Spleen (tissue), 11 donors: ENCODE measurements at regions not wholly inside any gene's neighbourhood (a gene's known extent, or its start where the extent isn't known, plus 50 kb on each side); places are given as distances from the start of the nearest gene placed in this dataset.

Source experiments
- DNase-seq: peaks from one replicate; pipeline ENCODE4 v3.0.0-alpha.2; 2020
- H3K27ac ChIP-seq, 8 donors: fragments of 200-600 bp; sonication (generic) in 7 of 8; 1 replicate in 4 of 8; 2 replicates in 4 of 8; pipeline versions ENCODE4 v1.5.0 to v1.8.0; 2016 to 2021; ENCODE audit warnings: inconsistent platforms in 4 of 8, mild to moderate bottlenecking in 4 of 8, moderate library complexity in 1 of 8
- H3K27me3 ChIP-seq, 7 donors: fragments of 200-600 bp; sonication (generic) in 6 of 7; replicated peaks in 1 of 7; 1 replicate in 4 of 7; 2 replicates in 3 of 7; pipeline versions ENCODE4 v1.5.0 to v1.8.0; 2016 to 2021; ENCODE audit warnings: inconsistent platforms in 3 of 7, mild to moderate bottlenecking in 1 of 7
- H3K36me3 ChIP-seq, 6 donors: fragments of 200-600 bp; sonication (generic) in 5 of 6; 1 replicate in 4 of 6; 2 replicates in 2 of 6; pipeline versions ENCODE4 v1.5.0 to v1.8.0; 2016 to 2021; ENCODE audit warnings: inconsistent platforms in 2 of 6
- H3K4me1 ChIP-seq, 6 donors: fragments of 200-600 bp; sonication (generic) in 5 of 6; 1 replicate in 3 of 6; 2 replicates in 3 of 6; pipeline versions ENCODE4 v1.5.0 to v1.8.0; 2016 to 2021; ENCODE audit warnings: inconsistent platforms in 3 of 6
- H3K4me3 ChIP-seq, 8 donors: fragments of 200-600 bp; sonication (generic) in 7 of 8; 1 replicate in 4 of 8; 2 replicates in 4 of 8; pipeline versions ENCODE4 v1.5.0 to v1.8.0; 2016 to 2021; ENCODE audit warnings: inconsistent platforms in 4 of 8, mild to moderate bottlenecking in 4 of 8, moderate library complexity in 2 of 8
- H3K9me3 ChIP-seq, 8 donors: fragments of 200-600 bp; sonication (generic) in 7 of 8; 1 replicate in 4 of 8; 2 replicates in 4 of 8; pipeline versions ENCODE4 v1.5.0 to v1.8.0; 2016 to 2021; ENCODE audit warnings: inconsistent platforms in 4 of 8
- CTCF ChIP-seq, 11 experiments: fragments of 200-600 bp in 7 of 11; fragments of 450-650 bp in 4 of 11; sonication (generic) in 4 of 11; IDR thresholded peaks in 8 of 11; conservative IDR thresholded peaks in 3 of 11; 1 replicate in 7 of 11; 2 replicates in 4 of 11; pipeline versions ENCODE4 v1.4.0 to v1.8.0; 2016 to 2021; ENCODE audit warnings: antibody characterized with exemption in 11 of 11, inconsistent platforms in 4 of 11, mild to moderate bottlenecking in 1 of 11
- POLR2A ChIP-seq, 3 donors: fragments of 450-650 bp; IDR thresholded peaks; one replicate each; pipeline ENCODE4 v1.5.1; 2017; ENCODE audit warnings: antibody characterized with exemption in 3 of 3, mild to moderate bottlenecking in 1 of 3
- POLR2AphosphoS5 ChIP-seq, 3 donors: sonication (generic); formaldehyde crosslinking; IDR thresholded peaks; one replicate each; pipeline ENCODE4 v1.5.1; 2017; ENCODE audit warnings: antibody characterized with exemption in 3 of 3
- WGBS, 5 donors: extraction: QIAGEN DNeasy Blood & Tissue Kit in 3 of 5; methylation state at CpG; one replicate each; pipeline versions ENCODE4 v1.1.5 to v1.1.7; 2013 to 2018; 5-methylcytosine and 5-hydroxymethylcytosine counted together
- intact Hi-C: fragments of 100-400 bp; cut with DNase I; formaldehyde crosslinking; loops from one replicate; pipeline ENCODE4 v1.15.0; 2023; ENCODE audit warnings: low total_unique reads
- donor health status: healthy with polysubstance abuse.
- donor health status: DM: no; HTN: no; CAD: no; lungs with moderate emphysema.
- donor health status: DM: no; HTN: no; CAD: no.
- donor health status: Bipolar disorder and iron deficiency.
- donor health status: healthy.
- donor health status: DM: no; HTN: no; CAD: no.
- donor health status: DM: yes; HTN: yes; CAD: no.

GRCh38 chr11:32511926-32512325 is 71.7 kb upstream of the EIF3M start:
- H3K4me1 ChIP-seq, result no peaks in the 10 kb centered on the region
- DNase-seq, result no peak
- H3K27ac ChIP-seq, result no peak overlapping the region
- intact Hi-C loops, result no loop called here
- H3K36me3 ChIP-seq, result no peaks in the 10 kb centered on the region
- H3K27me3 ChIP-seq, result peaks cover 0 to 10% (median 0%) of the 10 kb centered on the region in 7 donors
- WGBS, 5 donors, result 44 to 55% (median 49%) methylated on average over 5 of the region's 5 CpGs
- peaks cover 0 to 3% (median 0%) of the 10 kb centered on the region in 8 donors for H3K9me3 ChIP-seq
- no peak overlapping the region for H3K4me3 ChIP-seq
- no peak for TF ChIP-seq POLR2AphosphoS5 (IDR thresholded peaks at IDR 0.05)
- TF ChIP-seq POLR2A (IDR thresholded peaks at IDR 0.05), result no peak

GRCh38 chr11:32510039-32510438 is 73.6 kb upstream of the EIF3M start:
- DNase-seq, result no peak
- WGBS, 5 donors, result 42 to 79% (median 61%) methylated on average over 3 of the region's 3 CpGs
- peaks cover 0 to 10% (median 0%) of the 10 kb centered on the region in 7 donors for H3K27me3 ChIP-seq
- intact Hi-C loops, result no loop called here
- H3K27ac ChIP-seq, result no peak overlapping the region
- no peak for TF ChIP-seq POLR2A (IDR thresholded peaks at IDR 0.05)
- no peak for TF ChIP-seq POLR2AphosphoS5 (IDR thresholded peaks at IDR 0.05)
- no peak for TF ChIP-seq CTCF (IDR thresholded peaks at IDR 0.05 in 8 of 11, conservative IDR thresholded peaks at IDR 0.05 in 3 of 11)
- no peaks in the 10 kb centered on the region for H3K4me1 ChIP-seq
- H3K4me3 ChIP-seq, result no peak overlapping the region
- no peaks in the 10 kb centered on the region for H3K9me3 ChIP-seq
- H3K36me3 ChIP-seq, result no peaks in the 10 kb centered on the region

GRCh38 chr11:32508780-32509179 is 73.4 kb upstream of the WT1 start:
- Histone ChIP-seq H3K9me3 (no peaks in the 10 kb centered on the region), H3K27me3 (peaks cover 0 to 10% (median 0%) of the 10 kb centered on the region in 7 donors), H3K4me1 (no peaks in the 10 kb centered on the region), H3K36me3 (no peaks in the 10 kb centered on the region), H3K4me3 (no peak overlapping the region), H3K27ac (no peak overlapping the region)
- intact Hi-C loops, result no loop called here
- TF ChIP-seq POLR2AphosphoS5 (IDR thresholded peaks at IDR 0.05) (no peak), CTCF (IDR thresholded peaks at IDR 0.05 in 8 of 11, conservative IDR thresholded peaks at IDR 0.05 in 3 of 11) (no peak), POLR2A (IDR thresholded peaks at IDR 0.05) (no peak)
- WGBS, 5 donors, result 65 to 74% (median 68%) methylated on average over 1 of the region's 1 CpG
- DNase-seq, result no peak

GRCh38 chr11:32500001-32500400 is 64.7 kb upstream of the WT1 start:
- Histone ChIP-seq H3K27ac (no peak overlapping the region), H3K27me3 (no peaks in the 10 kb centered on the region), H3K9me3 (no peaks in the 10 kb centered on the region), H3K4me1 (no peaks in the 10 kb centered on the region), H3K36me3 (no peaks in the 10 kb centered on the region), H3K4me3 (no peak overlapping the region)
- intact Hi-C loops, result no loop called here
- TF ChIP-seq POLR2AphosphoS5 (IDR thresholded peaks at IDR 0.05), result no peak
- 63 to 84% (median 76%) methylated on average over 5 of the region's 5 CpGs for WGBS, 5 donors
- DNase-seq, result no peak

GRCh38 chr11:32497951-32498350 is 62.6 kb upstream of the WT1 start:
- Histone ChIP-seq H3K27me3 (peaks cover 0 to 5% (median 0%) of the 10 kb centered on the region in 7 donors), H3K27ac (no peak overlapping the region), H3K9me3 (no peaks in the 10 kb centered on the region), H3K4me3 (no peak overlapping the region), H3K36me3 (no peaks in the 10 kb centered on the region), H3K4me1 (no peaks in the 10 kb centered on the region)
- intact Hi-C loops, result no loop called here
- 56 to 84% (median 78%) methylated on average over 2 of the region's 2 CpGs for WGBS, 5 donors
- no peak for DNase-seq
- TF ChIP-seq POLR2A (IDR thresholded peaks at IDR 0.05) (no peak), CTCF (IDR thresholded peaks at IDR 0.05 in 8 of 11, conservative IDR thresholded peaks at IDR 0.05 in 3 of 11) (no peak), POLR2AphosphoS5 (IDR thresholded peaks at IDR 0.05) (no peak)
